ENCODE measurements at regions not wholly inside any gene's neighbourhood (a gene's known extent, or its start where the extent isn't known, plus 50 kb on each side); places are given as distances from the start of the nearest gene placed in this dataset.

DNA sequence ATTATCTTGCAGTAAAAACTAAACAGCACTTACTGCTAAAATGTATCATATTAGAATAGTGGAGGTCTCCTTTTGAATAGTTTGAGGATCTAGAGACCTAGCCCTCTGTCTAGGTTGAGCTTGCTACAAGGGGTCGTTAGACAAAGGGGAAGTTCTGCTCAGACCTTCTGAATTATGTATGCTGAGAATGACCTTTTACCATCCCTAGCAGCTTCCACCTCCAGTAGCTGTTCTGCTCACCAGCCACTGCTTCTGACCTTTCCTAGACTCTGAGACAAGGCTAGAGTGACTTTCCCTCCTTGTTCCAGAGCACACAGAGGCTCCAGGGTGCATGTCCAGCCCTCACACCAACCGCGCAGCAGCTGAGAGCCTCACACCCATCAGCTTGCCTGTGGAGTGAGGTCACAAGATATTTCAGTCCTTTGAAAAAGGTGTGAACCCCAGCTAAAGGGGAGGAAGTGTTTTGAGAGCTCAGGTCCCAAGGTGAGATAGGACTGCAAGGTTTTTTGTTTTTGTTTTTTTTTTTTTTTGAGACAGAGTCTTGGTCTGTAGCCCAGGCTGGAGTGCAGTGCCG lies 289.3 kb upstream of the TNP1 start:
- DNase-seq, result no peak

DNA sequence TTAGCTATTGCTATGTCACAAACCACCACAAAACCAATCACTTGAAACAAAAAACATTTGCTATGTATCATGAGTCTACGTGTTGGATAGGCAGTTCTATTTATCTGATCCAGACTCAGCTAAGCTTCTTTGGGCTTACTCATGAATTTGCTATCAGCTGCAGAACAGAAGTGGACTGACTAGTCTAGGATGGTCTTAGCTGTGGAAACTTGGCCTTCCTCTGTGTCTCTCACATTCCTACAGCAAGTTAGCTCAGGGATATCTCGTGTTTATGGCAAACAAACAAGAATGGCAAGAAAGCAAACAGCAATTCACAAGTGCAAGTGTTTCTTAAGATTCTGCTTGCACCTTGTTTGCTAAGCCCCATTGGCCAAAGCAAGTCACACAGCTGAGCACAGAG lies 288.0 kb upstream of the TNP1 start:
- DNase-seq, result no peak

DNA sequence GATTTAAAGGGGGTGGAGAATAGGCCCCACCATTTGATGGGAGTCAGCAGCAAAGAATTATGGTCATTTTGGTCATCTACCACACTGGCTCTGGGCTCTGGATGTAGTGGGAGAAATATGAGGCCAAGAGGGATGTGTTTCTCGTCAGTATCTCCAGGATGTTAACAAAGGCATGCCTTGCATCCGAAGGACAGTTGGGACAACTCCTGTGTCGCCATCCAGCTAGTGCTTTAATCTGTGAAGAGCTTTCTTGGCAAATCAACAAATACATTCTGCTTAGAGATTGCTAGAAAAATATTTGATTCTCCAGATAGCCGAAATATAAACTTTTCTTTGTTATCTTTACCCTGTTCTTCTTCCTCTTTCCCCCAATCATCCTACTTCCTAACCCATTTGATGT lies 287.1 kb upstream of the TNP1 start:
- no peak for DNase-seq

DNA sequence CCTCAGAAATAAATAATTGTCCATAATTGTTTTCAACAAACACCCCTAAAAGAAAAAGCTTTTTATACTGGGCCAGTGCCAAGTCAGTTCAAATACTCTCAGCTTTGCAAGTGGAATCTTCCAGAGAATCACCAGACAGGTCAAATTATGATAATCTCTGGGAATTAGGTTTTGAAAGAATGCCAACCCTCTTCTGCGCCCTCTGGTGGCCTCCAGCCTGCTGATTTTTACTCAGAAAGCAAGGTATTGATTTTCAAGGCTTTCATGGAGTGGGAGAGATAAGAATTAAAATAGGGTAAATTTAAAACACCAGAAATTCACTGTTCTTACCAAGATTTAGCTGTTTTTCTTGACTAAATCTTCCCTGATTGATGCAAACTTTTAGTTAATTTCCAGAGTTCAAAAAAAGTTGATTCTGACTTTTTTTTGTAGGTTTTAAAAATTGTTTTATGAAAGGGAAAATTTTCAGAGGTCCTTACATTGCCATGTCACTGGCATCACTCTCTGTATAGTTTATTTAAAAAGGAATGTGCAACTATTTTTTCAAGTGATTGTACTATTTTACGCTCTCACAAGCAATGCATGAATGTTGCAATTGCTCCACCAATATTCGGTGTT lies 282.9 kb upstream of the TNP1 start:
- no peak for DNase-seq

DNA sequence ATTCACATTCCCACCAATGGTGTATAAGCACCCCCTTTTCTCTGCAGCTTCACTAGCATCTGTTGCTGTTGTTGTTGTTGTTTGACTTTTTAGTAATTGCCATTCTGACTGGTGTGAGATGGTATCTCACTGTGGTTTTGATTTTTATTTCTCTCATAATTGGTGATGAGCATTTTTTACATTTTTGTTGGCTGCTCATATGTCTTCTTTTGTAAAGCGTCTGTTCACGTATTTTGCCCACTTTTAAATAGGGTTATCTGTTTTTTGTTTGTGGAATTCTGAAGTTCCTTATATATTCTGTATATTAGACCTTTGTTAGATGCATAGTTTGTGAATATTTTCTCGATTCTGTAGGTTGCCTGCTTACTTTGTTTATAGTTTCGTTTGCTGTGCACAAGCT lies 278.4 kb upstream of the TNP1 start:
- no peak for DNase-seq

DNA sequence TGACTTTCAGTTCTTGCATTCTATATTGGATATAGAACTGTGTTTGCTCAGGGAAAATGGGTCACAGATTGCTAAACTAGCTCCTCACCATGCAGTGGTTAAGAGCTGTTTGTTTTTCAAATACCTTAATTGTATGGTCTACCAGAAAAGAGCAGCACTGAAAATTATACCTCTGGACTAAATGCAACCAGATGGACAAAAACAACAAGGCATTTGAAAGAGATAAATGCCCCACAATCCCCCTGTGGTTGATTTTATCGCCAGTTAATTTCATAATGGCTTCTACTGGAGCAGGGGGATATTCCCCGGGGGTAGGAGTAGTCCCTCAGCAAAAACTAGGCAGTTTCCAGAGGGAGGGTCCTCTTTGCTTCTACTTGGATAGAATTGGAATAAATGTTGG lies 267.9 kb upstream of the TNP1 start:
- no peak for DNase-seq

DNA sequence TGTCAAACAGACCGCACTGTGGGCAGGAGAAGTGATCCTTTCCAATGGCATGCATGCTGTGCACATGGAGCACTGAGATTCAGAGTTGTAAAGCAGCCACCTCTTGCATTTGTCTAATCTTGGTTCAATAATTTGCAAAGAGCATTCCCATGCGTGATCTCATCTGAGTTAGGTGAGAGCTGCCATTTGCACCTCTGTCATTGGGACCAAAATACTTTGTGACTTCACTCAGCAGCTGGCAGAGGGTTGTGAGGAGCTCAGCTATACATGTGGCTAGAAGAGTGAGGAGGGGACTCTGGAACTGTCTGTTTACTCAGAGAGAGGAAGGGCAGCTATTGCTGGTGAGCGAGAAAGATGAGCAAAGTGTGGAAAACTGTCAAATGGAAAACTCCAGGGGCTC lies 265.1 kb upstream of the TNP1 start:
- DNase-seq, result no peak

DNA sequence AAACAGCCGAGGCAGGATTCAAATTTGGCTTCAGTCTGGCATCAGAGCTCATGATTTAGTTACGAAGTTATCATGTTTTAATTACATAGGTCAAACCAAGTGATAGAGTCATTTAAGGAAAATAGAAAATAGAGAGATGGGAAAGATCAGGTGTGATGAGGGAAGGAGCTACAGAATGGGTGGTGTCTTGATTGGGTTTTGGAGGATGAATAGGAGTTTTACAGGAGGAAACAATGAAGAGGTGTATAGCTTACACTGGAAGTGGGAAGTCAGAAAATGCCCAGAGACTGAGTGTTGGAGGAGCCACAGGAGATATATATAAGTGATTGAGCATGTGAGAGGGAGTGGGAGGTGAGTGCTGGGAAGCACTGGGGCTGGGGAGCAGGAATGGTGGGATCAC lies 264.2 kb upstream of the TNP1 start:
- DNase-seq, result no peak

DNA sequence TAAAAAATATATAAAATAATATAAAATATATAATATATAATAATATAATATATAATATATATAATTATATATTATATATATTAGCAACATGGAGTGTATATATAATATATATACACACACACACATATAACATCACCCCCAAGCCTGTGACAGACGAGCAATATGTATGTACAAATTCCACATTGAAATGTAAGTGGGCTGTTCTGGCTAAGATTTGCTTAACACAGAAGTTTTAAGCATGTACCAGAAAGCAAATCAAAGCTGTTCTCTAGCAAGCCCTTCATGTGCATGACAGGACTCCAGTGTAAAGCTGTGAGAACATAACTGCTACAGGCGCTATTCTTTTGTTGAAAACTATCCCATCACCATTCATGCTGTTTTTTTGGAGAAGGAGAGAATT lies 261.7 kb upstream of the TNP1 start:
- no peak for DNase-seq

DNA sequence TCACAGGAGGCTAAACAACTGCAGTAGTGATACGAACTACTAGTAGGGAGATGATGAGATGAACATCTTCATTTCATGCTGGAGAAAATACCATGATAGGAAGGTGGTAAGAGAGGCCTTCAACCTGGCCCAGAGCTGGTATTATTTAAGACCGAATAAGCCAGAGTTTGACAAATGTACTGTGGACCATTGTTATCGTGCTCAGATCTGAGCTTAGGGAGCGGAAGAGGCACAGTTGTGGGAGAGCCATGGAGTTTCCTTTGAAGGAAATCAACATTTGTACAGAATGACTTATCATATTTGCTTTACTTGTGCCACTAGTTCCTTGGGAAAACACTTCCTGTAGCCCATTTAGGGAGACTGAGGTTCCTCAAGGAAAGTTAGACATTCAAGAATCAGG lies 260.6 kb upstream of the TNP1 start:
- DNase-seq, result no peak

DNA sequence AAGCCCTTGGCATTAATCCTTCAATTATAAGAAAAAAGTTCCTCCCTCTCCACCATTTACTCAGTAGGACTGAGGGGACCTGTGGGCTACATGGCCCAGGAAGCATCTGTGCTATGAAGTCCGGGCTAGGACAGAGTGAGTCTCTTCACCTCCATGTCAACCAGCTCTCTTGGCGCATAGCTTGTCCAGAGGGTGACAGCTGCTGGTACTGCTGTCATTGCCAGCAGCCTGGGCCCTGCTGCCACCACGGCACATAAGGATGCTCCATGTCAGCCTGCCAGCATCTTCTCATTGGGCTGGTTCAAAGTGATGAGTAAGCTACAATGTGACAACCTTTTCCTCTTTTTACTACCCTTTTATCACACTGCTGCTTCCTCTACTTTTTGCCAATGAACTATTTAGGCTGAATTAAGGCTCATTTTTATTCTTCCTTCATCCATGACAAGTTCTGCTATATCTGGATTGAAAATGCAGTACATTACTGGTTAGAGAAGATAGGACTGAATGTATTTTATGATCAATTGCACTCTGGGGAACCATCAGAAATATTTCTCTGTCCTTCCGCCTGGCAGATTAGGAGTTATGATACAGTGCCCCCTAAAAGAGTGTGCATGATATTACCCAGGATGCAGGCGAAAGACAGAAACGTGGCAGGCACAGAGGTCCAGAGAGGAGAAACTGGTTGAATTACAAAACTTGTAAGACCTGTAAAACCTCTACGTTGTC lies 258.9 kb upstream of the TNP1 start:
- DNase-seq, result no peak

DNA sequence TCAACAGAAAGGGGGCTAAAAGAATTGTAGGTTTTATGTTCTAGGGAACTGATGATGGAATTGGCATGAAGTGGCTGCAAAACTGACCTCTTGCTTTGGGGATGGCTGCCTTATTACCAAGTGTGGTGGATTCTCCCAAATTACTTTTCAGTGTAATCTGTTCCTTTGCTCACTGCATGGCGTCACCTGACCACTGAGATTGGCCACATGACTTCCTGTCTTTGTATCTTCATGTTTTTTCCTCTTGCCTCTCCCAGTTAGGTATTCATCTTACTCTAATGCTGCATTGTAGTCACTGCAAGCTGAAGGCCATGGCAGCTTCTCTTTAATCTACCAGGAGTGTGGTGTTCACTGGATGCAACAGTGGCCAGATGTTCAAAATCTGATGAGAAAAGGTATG lies 257.7 kb upstream of the TNP1 start:
- DNase-seq, result no peak

DNA sequence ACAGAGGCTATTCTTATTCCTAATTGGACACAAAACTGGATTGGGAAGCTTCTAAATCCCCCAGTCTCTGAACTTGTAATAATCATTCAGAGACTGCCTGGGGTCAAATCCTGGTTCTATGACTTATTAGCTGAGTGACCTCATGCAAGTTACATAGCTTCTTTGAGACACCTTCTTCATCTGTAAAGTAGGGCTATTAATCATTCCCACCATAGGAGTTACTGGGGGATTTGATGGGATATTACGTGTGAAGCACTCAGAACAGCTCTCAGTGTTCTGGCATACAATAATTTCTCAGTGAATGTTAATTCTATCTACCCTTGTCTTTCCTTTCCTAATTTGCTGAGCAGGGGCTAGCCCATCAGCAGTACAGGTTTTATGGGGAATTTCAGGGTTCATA lies 256.7 kb upstream of the TNP1 start:
- no peak for DNase-seq

DNA sequence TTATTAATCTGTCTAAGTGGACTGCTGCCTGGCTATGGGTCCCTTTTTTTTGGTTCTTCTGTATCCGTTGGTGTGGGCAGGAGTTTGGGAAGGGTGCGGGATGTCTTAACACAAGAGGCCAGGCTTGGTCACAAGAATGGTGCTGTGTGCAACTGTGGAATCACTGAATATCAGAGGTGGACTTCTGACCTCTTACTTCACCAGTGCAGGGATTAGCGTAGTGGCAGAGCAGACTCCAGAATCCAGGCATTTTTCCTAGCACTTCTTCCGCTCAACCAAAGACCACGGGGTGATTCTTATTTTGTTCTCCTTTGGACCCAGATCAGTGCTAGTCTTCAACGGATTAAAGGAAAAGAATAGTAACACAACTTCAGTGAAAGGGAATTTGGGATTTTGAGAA lies 254.3 kb upstream of the TNP1 start:
- DNase-seq, result no peak

DNA sequence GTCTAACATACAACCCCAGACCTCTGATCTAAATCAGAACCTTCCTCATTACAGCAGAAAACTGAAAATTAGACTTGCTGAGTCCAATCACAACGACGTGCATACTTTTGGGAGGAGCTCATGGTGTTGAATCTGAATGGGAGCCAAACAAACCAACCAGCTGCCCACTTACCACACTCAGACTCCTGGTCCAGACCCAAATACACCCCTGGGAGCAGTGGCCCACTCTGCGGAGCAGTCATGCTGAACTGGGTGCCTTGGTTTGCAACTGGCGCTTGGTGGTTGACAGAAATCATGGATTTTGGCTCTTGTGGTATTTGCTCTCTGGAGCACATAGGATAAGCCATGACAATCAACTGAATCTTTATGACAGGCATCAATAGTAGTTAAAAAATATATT lies 253.6 kb upstream of the TNP1 start:
- DNase-seq, result no peak

DNA sequence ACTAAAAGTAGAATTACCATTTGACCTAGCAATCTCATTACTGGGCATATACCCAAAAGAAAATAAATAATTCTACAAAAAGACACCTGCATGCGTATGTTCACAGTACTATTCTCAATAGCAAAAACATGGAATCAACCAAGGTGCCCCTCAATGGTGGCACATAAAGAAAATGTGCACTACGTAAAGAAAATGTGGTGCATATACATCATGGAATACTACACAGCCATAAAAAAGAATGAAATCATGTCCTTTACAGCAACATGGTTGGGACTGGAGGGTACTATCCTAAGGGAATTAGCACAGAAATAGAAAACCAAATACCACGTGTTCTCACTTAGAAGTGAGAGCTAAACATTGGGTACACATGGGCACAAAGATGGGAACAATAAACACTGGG lies 250.7 kb upstream of the TNP1 start:
- no peak for DNase-seq

DNA sequence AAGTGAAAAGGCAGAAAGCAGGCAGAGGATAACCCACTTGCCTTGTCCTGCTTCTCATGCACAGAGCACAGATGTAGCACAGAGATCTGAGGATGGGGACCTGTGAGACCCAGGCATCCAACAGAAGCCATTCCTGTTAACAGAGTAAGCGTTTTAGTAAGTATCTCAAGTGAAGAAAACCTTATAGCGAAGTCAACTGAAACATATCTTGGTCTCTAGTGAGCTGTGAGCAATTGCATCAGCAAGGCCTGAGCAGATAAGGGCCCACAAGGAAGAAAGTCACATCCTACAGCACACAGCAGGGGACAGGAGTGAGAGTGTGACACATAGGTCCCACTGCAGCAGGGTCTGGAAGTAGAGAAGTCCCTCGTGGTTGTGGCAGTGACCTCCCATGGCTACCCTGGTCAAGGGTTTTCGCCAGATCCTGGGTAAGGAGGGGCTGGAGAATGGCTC lies 248.7 kb upstream of the TNP1 start:
- no peak for DNase-seq

DNA sequence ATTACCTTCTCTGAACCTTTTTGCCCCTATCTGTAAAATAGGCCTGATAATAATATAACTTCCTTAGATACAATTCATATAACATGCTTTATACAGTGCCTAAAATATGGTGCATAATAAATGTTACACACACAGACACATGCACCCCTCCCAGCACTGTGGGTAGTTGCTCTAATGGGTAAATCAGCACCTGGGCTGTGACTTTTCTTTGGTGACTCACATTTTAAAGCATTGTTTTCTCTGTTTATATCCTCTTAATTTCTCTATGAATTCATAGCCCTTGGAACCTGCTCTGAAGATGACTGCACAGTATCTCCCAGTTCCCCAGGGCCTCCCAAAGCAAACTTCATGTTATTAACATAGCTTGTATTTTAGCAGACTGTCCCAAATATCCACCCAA lies 248.2 kb upstream of the TNP1 start:
- DNase-seq, result no peak

DNA sequence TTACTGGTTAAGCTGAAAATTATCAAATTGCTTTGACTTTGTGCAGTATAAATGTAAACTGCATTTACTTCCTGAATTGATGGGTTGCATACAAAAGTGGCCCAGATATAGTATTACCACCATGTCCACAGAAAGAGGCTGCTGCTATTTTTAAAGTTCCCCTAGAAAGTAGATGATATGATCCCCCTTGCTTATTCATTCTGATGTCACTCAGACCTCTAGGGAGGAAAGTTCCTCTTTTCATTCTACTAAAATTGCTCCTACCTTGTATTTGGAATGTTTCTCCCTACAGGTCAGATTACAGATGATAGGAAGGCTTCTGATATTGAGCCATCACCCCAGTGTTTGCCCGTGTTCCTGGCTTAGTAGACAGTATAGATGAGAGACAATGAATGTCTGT lies 247.6 kb upstream of the TNP1 start:
- no peak for DNase-seq

DNA sequence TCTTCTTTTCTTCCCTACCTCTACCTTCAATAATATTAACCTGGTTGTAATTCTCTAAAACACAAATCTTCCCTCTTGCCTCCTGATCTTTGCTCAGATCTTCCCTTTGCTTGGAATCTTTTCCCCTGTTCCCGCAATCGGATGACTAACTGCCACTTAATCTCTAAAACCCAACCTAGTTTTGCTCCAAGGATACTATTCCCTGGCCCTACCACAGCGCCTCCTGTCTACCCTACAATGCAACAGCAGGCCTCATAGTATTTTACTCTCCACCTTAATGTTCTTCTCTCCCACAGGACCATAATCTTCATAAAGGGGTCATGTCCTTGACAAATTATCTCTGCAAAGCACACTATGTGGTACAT lies 246.8 kb upstream of the TNP1 start:
- DNase-seq, result no peak

DNA sequence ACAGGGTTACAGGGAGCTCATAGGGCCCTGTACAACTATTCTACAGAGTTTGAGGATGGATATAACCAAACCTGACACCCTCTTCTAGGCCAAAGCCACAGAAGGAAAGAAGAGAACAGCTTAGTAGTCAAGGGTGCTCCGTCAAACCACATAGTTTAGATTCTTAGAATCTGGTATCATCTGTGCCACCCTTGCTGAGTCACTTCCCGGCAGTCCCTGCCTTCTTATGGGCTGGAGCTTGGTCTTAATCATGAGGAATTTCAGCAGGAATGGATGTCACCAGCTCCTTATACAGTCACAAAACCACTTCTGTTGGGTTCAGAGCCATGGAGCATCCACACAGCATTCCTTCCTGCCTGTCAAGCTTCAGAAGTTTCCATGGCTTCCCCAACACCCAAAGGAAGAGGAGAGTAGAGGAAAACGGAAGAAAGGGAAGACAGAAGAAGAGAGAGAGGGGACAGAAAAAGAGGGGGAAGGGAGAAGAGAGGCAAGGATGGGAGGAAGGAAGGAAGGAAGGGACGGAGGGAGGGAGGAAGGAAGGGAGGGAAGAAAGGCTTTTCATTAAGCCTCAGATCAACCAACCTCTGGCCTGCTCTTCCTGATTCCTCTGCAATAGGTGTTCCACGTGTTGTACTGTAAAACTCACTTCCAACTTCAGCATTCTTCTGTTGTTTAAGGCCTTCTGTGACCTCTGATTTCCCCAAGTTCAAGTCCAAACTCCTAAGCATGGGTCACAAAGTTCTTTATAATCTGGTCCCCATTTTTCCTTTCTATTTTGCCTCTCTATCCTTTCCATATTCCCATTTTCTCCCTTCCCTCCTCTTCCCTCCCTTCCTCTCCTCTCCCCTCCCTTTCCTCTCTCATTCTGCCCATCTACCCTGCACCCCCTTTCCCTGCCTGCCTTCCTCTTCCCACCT lies 246.1 kb upstream of the TNP1 start:
- no peak for DNase-seq

DNA sequence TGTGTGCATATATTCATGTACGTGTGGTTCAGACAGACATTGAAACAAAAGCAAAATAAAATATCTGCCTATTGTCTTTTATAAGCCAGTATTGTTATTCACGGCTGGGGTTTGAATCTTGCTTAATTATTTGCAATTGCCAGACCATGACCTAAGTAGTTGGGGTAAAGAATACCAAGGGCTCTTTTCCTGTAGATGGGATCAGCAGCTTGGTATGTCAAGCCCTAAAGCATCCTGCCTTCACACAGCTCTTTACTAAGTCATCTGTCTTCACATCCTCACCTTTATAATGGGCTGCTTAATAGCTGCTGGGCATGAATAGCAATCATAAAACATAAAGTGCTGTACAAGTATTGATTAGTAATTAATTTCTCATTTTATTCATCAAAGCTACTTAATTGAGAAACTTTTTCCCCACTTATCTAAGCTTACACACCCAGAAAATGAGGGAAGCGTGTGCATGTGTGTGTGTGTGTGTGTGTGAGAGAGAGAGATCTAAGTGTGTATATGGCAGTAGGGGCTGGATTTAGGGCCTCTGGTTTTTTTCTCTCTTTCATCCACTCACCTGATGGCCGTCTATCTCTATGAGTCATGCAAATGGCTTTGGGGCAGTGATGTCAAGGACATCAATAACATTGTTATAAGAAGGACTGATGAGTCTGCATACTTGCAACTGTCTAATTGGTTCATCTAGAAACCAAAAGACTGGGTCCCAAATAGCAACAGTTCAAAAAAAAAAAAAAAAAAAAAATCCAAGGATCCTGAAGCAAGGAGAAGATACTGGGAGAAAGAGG lies 244.1 kb upstream of the TNP1 start:
- DNase-seq, result no peak

DNA sequence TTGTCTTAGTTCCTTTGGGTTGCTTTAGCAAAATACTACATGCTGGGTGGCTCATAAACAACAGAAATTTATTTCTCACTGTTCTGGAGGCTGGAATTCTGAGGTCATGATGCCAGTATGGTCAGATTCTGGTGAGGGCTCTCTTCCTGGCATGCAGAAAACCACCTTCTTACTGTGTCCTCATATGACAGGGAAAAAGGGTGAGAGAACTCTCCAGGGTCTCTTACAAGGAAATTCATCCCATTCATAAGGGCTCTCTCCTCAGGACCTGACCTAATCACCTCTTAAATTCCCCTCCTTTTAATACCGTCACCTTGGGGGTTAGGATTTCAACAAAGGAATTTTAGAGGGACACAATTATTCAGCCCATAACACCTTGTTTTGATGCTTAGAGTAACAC lies 243.1 kb upstream of the TNP1 start:
- no peak for DNase-seq

Measured in NCI-H2171 (cell line).